ENCODE measurements at regions not wholly inside any gene's neighbourhood (a gene's known extent, or its start where the extent isn't known, plus 50 kb on each side); places are given as distances from the start of the nearest gene placed in this dataset.

DNA sequence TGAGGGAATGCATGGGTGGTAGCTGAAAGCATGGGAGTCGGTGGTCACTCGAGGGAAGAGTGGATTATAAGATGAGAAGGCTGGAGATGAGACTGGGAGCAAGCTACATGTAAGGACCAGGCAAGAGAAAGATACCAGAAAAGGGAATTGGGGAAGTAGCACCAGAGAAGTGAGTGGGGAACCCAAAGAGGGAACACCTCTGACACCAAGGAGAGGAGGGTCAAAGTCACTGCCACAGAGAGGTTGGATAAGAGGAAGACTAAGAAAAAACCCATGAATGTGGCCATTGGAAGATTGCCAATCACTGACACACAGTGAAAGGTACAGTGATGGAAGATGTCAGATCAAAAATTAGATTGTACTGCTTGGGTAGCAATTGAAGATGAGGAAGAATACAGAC lies 473.9 kb downstream of the BCL11A start:
- Histone ChIP-seq H3K9me3 (no peaks in the 10 kb centered on the region), H3K27me3 (ENCODE audit: insufficient read depth in 3 of 3, low read length in 2 of 3) (peaks cover 0 to 3% (median 2%) of the 10 kb centered on the region in 3 donors), H3K4me3 (no peak overlapping the region), H3K27ac (no peak overlapping the region), H3K36me3 (ENCODE audit: insufficient read depth in 1 of 2, low read depth in 1 of 2) (no peaks in the 10 kb centered on the region), H3K4me1 (no peaks in the 10 kb centered on the region)
- intact Hi-C loops (cut with DNase I), result no loop called here
- TF ChIP-seq, protein P1, sequence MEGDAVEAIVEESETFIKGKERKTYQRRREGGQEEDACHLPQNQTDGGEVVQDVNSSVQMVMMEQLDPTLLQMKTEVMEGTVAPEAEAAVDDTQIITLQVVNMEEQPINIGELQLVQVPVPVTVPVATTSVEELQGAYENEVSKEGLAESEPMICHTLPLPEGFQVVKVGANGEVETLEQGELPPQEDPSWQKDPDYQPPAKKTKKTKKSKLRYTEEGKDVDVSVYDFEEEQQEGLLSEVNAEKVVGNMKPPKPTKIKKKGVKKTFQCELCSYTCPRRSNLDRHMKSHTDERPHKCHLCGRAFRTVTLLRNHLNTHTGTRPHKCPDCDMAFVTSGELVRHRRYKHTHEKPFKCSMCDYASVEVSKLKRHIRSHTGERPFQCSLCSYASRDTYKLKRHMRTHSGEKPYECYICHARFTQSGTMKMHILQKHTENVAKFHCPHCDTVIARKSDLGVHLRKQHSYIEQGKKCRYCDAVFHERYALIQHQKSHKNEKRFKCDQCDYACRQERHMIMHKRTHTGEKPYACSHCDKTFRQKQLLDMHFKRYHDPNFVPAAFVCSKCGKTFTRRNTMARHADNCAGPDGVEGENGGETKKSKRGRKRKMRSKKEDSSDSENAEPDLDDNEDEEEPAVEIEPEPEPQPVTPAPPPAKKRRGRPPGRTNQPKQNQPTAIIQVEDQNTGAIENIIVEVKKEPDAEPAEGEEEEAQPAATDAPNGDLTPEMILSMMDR (IDR thresholded peaks at IDR 0.05), result no peak
- ATAC-seq (no peak), DNase-seq (no peak)
- WGBS, 3 donors, result 84 to 88% (median 84%) methylated on average over 2 of the region's 2 CpGs

DNA sequence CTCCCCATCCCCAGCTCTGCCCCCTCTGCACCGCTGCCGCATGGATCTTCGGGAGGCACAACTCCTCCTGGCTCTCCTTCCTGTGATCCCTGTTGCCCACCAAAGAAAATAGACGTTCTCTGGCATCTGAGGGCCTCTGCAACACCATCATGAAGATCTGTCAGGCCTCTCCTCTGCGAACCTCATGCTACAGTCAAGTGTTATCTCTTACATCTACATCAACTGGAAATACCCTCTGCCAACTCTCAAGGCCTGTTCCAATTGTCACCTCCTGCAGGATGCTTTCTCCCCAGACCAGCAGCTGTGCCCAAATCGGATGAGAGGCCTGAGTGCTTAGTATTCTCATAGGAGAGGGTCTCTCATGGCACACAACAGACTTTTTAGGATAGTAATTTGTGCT lies 478.4 kb downstream of the BCL11A start:
- ATAC-seq (no peak), DNase-seq (no peak)
- Histone ChIP-seq H3K27me3 (ENCODE audit: insufficient read depth in 3 of 3, low read length in 2 of 3) (peaks cover 0 to 14% (median 2%) of the 10 kb centered on the region in 3 donors), H3K4me1 (no peaks in the 10 kb centered on the region), H3K9me3 (no peaks in the 10 kb centered on the region), H3K27ac (no peak overlapping the region), H3K4me3 (no peak overlapping the region), H3K36me3 (ENCODE audit: insufficient read depth in 1 of 2, low read depth in 1 of 2) (no peaks in the 10 kb centered on the region)
- WGBS, 3 donors, result 78 to 87% (median 86%) methylated on average over 6 of the region's 6 CpGs
- intact Hi-C loops (cut with DNase I), result no loop called here
- TF ChIP-seq, protein P1 (IDR thresholded peaks at IDR 0.05), result no peak

DNA sequence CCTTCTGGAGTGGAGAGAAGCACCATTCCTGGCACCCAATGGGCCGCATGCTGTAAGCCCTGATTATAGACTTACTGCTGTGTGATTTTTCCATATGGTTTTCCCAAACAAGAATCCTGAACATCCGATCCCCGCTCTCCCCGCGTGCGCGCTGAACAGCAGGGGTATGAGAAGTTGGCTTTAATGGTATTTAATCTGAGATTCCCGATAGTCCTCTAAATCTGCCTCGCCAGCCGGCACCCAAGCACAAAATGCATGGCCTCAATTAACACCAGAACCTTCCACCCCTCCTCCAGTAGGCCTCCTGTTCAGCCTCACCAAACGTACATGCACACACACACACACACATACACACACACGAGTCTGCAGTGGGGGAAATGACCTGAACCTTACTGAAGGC lies 480.3 kb downstream of the BCL11A start:
- Histone ChIP-seq H3K36me3 (ENCODE audit: insufficient read depth in 1 of 2, low read depth in 1 of 2) (no peaks in the 10 kb centered on the region), H3K27ac (no peak overlapping the region), H3K4me3 (no peak overlapping the region), H3K9me3 (no peaks in the 10 kb centered on the region), H3K4me1 (no peaks in the 10 kb centered on the region), H3K27me3 (ENCODE audit: insufficient read depth in 3 of 3, low read length in 2 of 3) (peaks cover 2 to 26% (median 3%) of the 10 kb centered on the region in 3 donors)
- ATAC-seq, result no peak
- TF ChIP-seq, protein P1 (IDR thresholded peaks at IDR 0.05), result no peak
- intact Hi-C loops (cut with DNase I), result no loop called here
- no peak for DNase-seq
- 51 to 63% (median 57%) methylated on average over 12 of the region's 12 CpGs for whole genome bisulfite sequencing, 3 donors

DNA sequence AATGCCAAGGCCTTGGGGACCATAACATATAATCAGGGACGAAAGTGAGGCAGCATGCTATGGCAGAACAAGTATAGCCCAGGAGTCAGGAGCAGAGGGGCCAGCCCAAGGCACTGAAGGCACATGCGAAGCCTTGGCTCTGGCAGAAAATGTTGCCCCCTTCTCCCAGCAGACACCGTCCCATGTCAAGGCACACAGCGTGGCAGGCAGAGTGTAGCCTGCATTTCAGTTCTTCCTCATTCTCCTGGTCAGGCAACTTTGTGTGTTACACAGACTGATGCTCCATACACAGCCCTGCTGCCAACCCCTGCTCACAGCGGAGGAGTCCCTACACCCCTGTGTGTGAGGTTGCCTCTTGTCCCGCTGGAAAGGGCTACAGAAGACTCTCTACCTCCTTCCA lies 480.8 kb downstream of the BCL11A start:
- 76 to 92% (median 81%) methylated on average over 6 of the region's 6 CpGs for whole genome bisulfite sequencing, 3 donors
- Histone ChIP-seq H3K9me3 (no peaks in the 10 kb centered on the region), H3K4me3 (no peak overlapping the region), H3K4me1 (no peaks in the 10 kb centered on the region), H3K36me3 (ENCODE audit: insufficient read depth in 1 of 2, low read depth in 1 of 2) (no peaks in the 10 kb centered on the region), H3K27me3 (ENCODE audit: insufficient read depth in 3 of 3, low read length in 2 of 3) (peaks cover 0 to 27% (median 3%) of the 10 kb centered on the region in 3 donors), H3K27ac (no peak overlapping the region)
- intact Hi-C loops (cut with DNase I), result no loop called here
- TF ChIP-seq, protein P1 (IDR thresholded peaks at IDR 0.05), result no peak
- ATAC-seq, result no peak
- no peak for DNase-seq

DNA sequence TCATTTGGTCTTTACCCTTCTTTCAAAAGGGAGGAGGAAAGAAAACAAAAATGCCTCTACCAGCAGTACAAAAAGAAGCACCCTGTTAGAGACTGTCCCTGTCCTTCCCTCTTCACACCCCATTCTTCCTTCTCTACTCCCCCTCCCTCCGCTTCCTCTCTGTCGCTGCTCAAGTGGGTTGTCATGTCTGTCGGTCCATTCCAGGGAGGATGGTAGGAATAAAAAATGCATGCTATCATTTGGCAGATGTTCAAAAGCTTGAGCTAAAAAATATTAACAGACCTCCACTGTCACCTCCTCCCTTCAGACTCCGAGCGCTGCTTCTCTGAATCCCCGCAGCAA lies 482.0 kb downstream of the BCL11A start:
- Histone ChIP-seq H3K27me3 (ENCODE audit: insufficient read depth in 3 of 3, low read length in 2 of 3) (peaks cover 0 to 27% (median 3%) of the 10 kb centered on the region in 3 donors), H3K4me3 (no peak overlapping the region), H3K27ac (no peak overlapping the region), H3K9me3 (no peaks in the 10 kb centered on the region), H3K36me3 (ENCODE audit: insufficient read depth in 1 of 2, low read depth in 1 of 2) (no peaks in the 10 kb centered on the region), H3K4me1 (no peaks in the 10 kb centered on the region)
- DNase-seq, result no peak
- TF ChIP-seq, protein P1 (IDR thresholded peaks at IDR 0.05), result no peak
- no peak for ATAC-seq
- intact Hi-C loops (cut with DNase I), result no loop called here
- WGBS, 3 donors, result 52 to 66% (median 59%) methylated on average over 6 of the region's 6 CpGs
